ENCODE measurements at regions not wholly inside any gene's neighbourhood (a gene's known extent, or its start where the extent isn't known, plus 50 kb on each side); places are given as distances from the start of the nearest gene placed in this dataset.

GRCh38 chr22:47450876-47451475 is 688.5 kb downstream of the TBC1D22A start:
- TF ChIP-seq, protein P1, sequence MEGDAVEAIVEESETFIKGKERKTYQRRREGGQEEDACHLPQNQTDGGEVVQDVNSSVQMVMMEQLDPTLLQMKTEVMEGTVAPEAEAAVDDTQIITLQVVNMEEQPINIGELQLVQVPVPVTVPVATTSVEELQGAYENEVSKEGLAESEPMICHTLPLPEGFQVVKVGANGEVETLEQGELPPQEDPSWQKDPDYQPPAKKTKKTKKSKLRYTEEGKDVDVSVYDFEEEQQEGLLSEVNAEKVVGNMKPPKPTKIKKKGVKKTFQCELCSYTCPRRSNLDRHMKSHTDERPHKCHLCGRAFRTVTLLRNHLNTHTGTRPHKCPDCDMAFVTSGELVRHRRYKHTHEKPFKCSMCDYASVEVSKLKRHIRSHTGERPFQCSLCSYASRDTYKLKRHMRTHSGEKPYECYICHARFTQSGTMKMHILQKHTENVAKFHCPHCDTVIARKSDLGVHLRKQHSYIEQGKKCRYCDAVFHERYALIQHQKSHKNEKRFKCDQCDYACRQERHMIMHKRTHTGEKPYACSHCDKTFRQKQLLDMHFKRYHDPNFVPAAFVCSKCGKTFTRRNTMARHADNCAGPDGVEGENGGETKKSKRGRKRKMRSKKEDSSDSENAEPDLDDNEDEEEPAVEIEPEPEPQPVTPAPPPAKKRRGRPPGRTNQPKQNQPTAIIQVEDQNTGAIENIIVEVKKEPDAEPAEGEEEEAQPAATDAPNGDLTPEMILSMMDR (IDR thresholded peaks at IDR 0.05; ENCODE audit: borderline replicate concordance, insufficient read depth, low read depth, low read length) = no peak
- no peak overlapping the region for H3K4me3 ChIP-seq (ENCODE audit: low read depth, low read length)

DNA sequence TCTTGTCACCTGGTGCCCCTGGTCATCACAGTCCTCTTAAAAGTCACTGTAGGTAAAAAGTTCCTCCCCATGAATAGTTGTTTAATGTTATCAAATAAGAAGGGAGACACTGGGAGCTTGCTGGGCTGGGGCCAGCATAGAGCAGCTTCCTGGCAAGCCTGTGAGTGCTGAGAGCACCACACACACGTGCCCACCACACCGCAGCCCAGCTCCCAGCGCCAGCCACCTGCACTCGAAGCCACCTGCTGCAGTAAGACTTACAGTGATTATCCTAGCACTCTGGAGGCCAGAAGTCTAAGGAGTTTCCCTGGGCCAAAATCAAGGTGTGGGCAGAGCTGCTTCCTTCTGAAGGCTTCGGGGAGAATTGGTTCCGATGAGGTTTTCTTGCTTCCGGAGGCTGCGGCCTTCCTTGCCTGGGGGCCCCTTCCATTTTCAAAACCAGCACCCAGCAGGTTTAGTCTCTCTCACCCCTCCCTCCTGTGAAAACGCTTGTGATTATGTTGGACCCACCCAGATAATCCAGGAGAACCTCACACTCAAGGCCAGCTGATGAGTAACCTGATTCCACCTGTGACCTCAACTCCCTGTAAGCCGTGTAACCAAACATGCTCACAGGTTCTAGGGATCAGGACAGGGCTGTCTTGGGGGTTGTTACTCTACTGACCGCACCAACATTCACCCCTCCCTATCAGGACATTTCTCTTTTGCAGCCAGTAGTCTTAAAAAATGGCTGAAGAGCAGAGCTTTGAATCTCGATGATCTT is 687.2 kb downstream of the TBC1D22A start:
- no peak overlapping the region for H3K4me3 ChIP-seq (ENCODE audit: low read depth, low read length)
- TF ChIP-seq, protein P1 (IDR thresholded peaks at IDR 0.05; ENCODE audit: borderline replicate concordance, insufficient read depth, low read depth, low read length) = no peak

DNA sequence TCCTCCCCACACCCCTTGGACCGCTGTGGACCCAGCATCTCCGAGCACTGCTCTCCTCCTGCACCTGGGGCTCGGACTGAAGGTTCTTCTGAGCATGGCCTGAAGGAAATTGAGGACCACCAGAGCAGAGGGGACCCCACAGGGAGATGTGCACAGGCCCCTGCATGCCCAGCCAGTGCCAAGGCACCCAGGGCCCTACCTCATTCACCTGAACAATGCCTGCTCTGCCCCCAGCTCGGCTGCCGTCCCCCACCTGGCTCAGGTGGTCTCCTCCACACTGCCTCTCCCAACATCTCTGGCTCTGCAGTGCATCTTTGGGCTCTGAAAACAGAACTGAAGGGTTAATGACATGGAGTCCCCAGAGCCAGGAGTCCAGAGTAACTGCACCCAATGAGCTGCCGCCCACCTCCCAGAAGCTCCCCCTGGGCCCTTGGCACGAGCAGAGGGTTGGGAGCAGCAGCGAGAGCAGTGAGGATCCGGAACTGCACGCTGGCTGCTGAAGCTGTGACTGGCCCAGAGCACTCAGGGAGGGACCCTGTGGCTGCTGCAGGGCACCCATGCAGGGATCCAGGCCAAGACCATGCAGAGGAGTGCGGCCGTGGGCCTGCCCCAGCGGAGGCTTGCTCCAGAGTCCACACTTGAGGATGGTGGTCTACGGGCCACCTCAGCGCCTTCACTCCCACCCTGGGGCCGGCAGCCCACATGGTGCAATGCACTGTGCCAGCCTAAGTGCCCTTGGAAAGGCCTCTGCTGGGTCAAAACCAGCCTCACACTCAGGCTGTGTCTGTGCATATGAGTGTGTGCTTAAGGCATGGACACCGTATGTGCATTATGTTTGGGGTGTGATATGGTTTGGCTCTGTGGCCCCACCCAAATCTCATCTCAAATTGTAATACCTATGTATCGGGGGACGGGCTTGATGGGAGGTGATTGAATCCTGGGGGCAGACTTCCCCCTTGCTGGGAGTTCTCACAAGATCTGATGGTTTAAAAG is 686.1 kb downstream of the TBC1D22A start:
- TF ChIP-seq, protein P1 (IDR thresholded peaks at IDR 0.05; ENCODE audit: borderline replicate concordance, insufficient read depth, low read depth, low read length) = no peak
- no peak overlapping the region for H3K4me3 ChIP-seq (ENCODE audit: low read depth, low read length)

GRCh38 chr22:47446821-47447810 is 684.7 kb downstream of the TBC1D22A start:
- TF ChIP-seq, protein P1 (IDR thresholded peaks at IDR 0.05; ENCODE audit: borderline replicate concordance, insufficient read depth, low read depth, low read length) = no peak
- H3K4me3 ChIP-seq (ENCODE audit: low read depth, low read length) = no peak overlapping the region

GRCh38 chr22:47446331-47446730 is 683.9 kb downstream of the TBC1D22A start:
- TF ChIP-seq, protein P1 (IDR thresholded peaks at IDR 0.05; ENCODE audit: borderline replicate concordance, insufficient read depth, low read depth, low read length) = no peak

GRCh38 chr22:47445716-47446290 is 683.4 kb downstream of the TBC1D22A start:
- TF ChIP-seq, protein P1 (IDR thresholded peaks at IDR 0.05; ENCODE audit: borderline replicate concordance, insufficient read depth, low read depth, low read length) = no peak

More at GRCh38 chr22:47446331-47446730, 683.9 kb downstream of the TBC1D22A start:
- no peak overlapping the region for H3K4me3 ChIP-seq (ENCODE audit: low read depth, low read length)

More at GRCh38 chr22:47445716-47446290, 683.4 kb downstream of the TBC1D22A start:
- no peak overlapping the region for H3K4me3 ChIP-seq (ENCODE audit: low read depth, low read length)
